Activated CD8-positive, alpha-beta memory T cell treated with anti-CD3 and anti-CD28 coated beads for 48 hours (primary cell): ENCODE measurements at regions not wholly inside any gene's neighbourhood (a gene's known extent, or its start where the extent isn't known, plus 50 kb on each side); places are given as distances from the start of the nearest gene placed in this dataset.

Experiments
- DNase-seq, 3 experiments: peaks; one replicate each; pipeline ENCODE4 v3.0.0-alpha.2; 2020; ENCODE audit warnings: low read depth in 2 of 3, low spot score in 2 of 3

DNA sequence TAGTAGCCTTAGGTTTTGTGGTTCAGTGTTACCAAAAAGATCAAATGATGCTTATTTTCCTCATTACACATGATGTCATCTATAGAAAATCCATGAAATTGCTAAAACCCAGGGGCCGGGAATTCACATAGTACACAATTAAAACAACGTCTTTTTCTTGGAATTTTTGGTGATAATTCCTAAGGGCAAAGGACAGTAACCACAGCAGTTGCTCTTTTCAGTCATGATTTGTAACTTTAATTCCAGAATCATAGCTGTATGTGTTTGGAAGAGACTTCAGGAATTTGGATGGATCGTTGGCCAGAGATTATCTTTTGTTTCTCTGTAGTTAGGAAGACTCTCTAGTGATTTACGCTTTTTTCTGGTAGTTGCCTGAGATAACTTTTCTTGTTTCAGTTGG lies 748.7 kb downstream of the TLE4 start:
- no peak for DNase-seq

DNA sequence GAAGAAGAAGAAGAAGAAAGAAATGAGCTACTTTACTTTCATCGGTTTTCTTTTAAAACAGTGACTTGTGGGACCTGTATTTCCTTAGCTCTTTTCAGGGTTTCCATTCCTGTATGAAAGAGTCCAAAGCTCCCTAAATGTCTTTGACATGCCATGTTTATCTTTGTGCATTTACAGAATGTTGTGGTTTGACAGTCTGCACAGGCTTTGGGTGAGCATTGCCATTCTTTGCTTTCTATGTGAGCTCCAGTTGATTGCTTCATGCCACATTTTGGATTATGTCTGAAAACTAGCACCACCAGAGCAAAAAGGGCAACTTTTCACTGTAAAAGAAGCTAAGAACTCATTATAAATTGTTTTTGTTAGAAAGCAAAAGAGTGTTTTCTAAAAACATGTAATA lies 733.4 kb downstream of the TLE4 start:
- DNase-seq = no peak

DNA sequence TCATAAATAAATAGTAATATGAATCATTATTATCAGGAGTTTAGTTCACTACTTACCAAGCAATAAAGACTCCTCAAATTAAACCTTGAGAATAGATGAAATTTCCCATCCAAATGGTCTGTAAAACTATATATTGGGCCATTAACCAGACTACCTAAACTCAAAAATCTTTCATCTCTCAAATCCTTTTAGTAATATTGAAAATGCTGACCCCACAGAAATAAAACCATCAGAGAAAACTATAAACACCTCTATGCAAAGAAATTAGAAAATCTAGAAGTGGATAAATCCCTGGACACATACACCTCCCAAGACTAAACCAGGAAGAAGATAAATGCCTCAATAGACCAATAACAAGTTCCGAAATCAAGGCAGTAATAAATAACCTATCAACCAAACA lies 723.2 kb downstream of the TLE4 start:
- no peak for DNase-seq

DNA sequence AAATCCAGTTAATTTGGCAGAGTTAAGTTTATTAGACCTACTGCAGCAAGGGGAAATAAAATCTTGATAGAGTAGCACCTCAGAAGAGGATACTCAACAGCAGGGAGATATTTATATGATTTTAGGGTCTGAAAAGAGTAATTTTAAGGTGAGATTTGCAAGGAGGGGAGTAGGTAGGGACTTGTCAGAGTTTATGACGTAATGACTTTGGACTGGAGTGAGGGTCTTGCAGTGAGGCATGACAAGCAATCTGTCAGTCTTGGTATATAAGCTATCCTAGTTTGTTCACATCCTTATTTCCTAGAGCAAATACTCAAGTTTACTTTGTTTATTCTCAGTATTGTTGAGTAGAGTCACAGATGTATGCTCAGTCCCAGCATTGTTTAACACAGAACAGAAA lies 722.6 kb downstream of the TLE4 start:
- no peak for DNase-seq

DNA sequence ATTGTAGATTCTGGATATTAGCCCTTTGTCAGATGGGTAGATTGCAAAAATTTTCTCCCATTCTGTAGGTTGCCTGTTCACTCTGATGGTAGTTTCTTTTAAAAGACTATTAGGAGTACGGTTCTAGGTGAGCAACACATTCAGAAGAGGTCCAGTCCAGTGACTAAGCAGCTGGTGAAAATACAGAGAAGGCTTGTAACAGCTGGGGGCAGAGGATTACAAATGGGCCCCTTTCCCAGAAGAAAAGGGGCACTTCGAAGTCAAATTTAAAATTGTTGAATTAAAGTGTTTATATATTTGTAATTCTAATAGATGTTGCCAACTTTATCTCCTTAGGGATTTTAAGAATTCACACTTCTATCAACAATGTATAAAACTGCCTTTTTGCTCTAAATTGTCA lies 720.5 kb downstream of the TLE4 start:
- DNase-seq = no peak

DNA sequence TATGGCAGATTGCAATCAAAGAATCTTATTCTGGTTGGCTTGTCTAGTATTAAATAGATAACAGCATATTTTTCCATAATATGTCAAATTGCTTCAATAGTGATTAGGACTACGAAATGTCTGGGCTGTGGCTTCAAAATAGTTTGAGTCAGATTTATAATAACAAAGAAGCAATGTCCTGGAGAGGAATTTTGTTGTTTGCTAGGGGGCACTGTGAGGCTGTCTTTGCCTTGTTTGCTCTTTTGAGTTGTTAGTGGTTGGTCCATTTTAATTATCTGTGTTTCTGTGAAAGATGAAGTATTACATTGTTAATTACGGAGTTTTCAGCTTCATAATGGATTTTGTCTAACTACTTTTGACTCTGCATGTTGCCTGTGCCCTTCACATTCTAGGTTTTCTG lies 713.6 kb downstream of the TLE4 start:
- DNase-seq = no peak

DNA sequence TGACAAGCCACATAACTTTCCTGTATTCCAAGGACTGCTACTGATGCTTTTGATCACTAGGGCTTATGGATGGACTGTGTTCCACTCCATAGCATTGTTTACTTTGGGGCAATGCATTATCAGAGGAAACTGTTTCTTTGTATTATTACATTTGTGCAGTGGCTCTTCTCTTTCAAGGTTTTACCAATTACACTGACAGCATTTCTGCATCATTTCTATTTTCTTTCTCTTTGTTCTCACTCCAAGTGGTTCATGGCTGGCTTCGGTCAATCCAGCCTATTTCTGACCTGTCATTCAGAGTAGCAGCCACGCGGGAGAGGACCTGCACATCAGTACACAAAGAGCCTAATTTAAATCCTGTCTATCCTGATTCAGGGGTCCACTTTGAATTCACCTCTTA lies 711.0 kb downstream of the TLE4 start:
- DNase-seq = no peak

DNA sequence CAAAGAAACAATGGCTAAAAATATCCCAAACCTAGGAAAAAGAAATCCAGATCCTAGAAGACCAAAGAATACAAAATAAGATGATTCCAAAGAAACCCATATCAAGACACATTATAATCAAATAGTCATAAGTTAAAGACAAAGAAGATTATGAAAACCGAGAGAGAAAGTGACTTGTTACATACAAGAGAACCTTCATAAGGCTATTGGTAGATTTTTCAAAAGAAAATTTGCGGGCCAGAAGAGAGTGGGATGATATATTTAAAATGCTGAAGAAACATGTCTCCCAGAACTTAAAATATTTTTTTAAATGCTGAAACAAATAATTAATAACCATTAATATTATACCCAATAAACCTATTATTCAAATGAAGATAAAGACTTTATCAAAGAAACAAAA lies 687.3 kb downstream of the TLE4 start:
- DNase-seq = no peak

DNA sequence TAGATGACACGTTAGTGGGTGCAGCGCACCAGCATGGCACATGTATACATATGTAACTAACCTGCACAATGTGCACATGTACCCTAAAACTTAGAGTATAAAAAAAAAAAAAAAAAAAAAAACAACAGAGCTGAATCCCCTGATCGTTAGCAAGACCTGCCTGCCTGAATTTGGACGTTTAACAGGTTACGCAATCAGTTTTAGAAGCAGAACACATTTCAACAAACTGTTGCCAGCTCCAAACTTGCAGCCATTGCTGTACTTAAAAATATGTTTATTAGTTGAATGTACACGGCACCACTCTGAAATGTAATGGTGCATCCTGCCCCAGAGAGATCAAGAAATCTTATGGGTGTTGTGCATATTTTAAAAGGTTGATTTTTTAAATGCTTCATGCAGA lies 680.0 kb downstream of the TLE4 start:
- no peak for DNase-seq

DNA sequence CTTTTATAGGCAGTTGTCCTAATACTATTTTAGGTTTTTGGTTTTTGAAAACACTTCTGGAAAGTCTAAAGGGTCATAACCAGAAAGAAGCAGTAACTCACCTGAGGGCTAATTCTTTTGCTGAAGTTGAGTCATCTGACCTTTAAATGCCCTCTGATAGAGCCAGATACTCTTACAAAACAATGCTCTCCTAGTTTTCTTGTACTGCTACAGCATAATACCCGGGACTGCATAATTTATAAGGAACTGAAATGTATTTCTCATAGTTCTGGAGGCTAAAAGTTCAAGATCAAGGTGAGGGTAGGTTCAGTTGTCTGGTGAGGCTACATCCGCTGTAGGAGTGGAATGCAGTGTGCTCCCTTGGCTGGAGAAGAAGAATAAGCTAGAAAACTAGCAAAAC lies 670.3 kb downstream of the TLE4 start:
- no peak for DNase-seq

DNA sequence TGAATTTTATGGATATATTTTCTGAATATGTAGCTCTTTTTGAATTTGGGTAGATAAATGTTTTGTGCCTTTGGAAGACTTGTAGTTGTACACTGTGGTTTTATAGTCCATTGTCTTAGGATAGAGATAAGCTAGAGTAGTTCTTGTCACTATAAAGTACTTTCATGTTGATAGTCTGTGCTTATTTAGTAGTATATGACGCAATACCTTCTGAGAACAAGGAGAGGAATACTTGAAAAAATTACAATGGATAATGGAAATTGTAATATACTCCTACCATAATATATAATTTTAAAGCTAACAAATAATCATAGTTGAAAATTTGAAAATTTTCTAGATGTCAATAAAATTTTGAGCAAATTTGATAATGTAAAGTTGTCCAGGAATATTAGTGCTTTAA lies 664.0 kb downstream of the TLE4 start:
- DNase-seq = no peak

DNA sequence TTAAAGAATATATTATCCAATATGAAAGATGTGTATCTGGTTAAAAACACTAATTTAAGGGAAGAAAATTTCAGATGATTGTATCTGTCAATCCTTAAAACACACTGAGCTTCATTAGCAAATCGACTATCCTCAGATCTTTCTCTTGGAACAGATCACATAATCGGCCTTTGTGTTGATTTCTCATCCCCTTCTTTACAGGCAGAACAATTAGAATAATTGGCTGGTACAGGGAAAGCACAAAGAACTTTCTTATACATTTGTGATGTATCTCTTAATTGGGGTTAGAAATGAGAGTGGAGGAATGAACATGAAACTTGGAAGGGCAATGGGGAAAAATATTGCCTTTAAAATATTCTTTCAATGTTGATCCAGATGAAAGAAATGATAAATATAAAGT lies 662.1 kb downstream of the TLE4 start:
- DNase-seq = no peak

DNA sequence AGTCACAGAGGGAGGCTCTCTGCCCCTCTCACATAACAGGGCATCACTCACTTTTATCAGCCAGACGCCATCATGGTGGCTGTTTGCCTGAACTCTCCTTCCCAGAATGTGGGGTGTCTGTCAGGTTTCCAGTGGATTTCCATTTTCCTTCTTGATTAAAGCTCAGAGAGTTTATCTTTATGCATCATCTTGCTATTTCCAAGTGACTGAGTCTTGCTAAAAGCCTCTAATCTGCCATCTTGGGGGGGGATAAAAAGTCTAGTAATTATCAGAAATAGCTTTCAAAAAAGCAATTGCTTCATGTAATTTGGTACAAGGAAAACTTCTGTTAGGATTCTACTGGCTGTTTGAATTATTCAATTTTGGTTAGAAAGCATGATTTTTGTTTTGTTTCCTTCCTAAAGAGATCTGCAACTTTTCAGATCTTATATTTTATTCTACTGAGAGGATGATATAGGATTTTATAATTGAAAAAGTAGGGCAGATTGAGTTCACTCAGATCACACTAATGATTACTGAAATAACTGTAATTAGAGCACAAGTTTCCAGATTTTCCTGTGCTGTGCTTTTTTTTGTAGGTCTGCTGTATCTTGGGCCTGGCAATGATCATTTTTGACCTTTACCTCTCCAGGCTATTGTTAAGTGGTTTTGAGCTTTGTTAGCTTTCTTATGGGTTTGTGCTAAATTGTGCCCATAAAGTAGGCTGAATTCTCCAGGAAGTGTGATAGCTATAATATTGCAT lies 661.5 kb downstream of the TLE4 start:
- no peak for DNase-seq

DNA sequence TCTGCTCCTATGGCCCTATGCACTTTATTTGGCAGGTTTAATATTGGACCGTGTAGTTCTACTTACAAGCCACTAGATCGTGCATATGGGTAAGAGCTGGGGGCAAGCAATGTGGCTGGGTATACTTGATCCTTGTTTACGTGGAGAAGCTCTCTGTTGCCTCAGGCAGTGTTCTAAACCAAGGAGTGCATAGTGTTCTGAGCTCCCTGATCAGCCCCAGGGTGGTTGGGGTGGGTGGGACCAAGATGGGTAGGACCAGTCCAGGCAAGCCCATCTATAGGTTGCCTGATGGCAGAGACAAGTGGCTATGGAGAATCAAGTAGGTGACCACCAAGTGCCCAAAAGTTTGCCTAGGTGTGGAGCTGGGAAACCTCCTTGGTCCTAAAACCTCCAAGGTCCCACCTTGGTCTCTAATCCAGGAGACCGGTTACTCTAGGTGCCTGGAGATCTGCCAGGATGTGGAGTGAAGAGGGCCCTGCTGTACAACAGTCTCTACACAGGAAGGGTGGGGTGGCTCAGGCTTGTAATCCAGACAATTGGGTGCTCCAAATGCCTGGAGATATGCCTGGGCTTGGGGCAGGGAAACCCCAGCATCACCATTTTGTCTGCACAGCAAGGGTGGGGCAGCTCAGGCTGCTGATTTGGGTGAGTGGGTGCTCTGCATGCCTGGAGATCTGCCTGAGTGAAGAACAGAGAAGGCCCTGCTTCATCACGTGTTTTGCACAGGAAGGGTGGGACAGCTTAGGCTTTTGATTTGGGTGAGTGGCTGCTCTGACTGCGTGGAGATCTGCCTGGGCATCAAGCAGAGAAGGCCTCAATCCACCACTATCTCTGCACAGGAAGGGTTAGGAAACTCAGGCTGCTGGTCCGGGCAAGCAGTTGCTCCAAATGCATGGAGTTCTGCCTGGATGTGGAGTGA lies 659.8 kb downstream of the TLE4 start:
- DNase-seq = no peak

DNA sequence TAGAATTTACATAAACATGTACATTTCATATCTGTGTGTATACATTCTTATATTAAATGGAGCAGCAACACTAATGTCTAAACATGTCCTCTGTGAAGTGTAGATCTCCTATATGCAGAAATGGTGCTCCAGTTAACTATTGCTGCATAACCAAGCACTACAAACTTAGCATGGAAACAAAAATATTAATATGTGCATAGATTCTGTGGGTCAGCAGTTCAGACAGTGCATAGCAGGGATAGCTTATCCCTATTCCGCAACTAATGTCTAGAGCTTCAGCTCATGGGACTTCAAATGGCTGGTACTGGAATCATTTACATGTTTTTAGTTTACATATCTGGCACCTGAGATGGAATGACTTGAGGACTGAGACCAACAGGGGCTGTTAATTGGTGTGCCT lies 652.1 kb downstream of the TLE4 start:
- DNase-seq = no peak

DNA sequence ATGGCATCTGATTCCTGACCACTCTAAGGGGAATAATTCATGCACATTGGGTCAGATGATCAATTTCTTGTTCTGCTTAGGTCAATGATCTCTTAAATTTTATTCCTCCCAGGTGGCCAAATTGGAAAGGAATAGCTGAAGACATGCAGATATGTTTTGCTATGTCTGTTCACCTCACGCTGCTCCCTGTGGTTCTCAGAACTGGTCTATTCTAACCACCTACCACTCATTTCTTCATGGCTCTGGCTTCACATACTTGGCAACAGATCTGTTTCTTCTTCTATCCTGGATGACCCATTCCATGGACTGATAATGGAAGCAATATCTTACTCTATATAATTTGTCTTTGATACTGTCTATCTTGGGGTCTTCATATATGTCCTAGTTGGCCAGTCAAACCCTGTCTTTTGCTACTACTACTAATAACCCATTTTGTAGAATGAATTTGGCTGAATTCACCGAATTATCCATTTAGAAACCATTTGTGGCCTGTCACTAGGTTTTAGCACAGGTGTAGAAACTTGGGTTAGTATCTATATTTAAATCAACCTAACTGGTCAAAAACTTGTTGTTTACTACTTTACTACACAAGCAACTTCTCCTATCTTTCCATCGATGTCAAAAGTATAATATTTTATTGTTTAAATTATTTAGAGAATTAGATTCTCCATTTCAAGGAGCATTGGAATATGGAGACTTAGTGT lies 650.9 kb downstream of the TLE4 start:
- DNase-seq = no peak

DNA sequence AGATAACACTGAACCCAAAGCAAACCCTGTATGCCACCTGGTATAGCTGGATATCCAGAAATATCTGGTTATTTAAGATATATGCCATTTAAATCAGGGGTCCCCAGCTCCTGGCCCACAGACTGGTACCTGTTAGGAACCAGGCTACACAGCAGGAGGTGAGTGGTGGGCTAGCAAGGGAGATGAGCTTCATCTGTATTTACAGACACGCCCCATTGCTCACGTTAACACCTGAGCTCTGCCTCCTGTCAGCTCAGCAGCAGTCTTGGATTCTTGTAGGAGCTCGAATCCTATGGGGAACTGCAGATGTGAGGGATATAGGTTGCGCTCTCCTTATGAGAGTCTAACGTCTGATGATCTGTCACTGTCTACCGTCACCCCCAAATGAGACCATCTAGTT lies 646.6 kb downstream of the TLE4 start:
- DNase-seq = no peak

DNA sequence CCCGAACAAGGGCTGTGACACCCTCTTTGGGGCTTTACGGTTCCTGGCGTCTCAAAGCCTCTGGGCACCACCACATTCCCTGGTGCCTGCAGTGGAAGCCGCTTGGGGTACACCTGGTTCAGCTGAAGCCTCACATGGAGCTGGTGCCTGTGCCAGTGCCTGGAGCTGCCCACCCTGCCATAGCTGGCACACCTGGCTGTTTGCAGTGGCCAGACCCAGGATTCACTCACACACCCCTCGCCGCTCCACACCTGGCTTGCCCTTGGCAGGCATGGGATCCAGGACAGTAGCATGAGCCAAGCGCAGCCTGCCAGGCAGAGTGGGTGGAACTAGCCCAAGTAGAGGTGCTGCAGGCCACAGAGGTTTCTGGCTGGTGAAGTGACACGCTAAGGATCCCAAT lies 641.8 kb downstream of the TLE4 start:
- no peak for DNase-seq

DNA sequence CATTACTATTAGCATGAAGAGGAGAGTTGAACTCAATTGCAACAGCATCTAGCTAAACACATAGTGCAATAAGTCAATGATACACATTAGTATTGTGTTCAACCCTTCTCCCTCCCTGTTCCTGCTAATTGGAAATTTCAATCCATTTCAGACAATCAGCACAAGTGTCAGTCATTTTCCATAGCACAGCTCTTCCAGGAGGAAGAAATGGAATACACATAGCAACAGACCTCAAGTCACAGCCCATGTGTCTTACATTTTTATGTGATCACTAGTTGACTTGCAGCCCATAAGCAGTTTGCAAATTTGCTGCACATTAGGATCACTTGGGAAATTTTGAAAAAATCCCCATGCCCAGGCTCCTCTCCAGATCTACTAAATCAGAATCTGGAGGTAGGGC lies 636.9 kb downstream of the TLE4 start:
- no peak for DNase-seq

DNA sequence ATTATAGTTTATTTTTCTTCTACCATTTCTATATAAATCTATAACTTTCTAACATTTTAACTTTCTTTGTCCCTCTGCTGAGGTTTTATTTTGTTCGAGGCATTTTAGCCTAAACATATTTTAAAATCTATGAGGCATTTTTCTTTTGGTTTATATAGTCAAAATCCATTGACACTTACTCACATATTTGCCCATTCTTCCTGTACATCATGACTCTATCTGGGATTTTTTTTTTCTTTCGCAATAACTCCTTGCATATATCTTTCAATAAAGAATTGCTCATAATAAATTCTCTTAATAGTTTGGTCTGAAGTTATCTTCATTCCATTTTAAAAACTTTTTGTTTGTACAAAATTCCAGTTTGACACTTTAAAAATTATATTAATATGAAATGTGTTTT lies 632.3 kb downstream of the TLE4 start:
- DNase-seq = no peak

DNA sequence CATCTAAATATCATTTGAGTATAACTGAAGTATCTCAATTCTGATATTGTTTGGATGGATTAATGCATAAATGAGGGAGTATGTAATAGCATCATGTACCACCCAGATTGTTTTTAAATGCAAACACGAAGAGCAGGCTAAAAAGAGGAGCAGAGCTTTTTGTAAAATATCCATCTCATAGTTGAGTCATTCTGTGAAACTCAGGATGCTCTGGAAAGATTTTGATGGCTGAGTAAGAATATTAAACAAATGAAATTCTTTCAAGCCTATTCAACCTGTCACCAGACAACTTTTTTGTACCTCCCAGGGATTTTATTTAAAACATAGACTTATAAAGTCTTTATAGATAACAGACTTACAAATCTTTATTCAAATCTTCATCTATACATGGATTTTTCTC lies 625.9 kb downstream of the TLE4 start:
- DNase-seq = no peak

DNA sequence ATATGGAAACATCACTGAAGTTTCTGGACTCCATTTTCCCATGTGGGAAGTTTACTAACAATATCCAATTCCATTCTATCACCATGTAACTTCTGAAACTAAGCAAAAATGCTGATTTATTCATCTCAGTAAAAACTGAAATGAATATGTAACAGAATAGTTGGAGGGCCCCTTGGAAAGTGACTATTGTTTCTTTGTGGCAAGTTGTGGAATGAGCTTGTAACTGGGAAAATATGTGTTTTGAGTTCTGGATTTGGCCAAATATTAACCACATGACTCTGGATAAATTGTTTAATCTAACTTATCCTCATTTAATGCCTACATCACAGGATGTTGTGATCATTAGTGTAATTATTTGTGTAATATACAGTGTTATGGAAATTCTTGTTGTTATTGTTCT lies 619.3 kb downstream of the TLE4 start:
- DNase-seq = no peak
